DOHH2 (cell line): ENCODE measurements at regions not wholly inside any gene's neighbourhood (a gene's known extent, or its start where the extent isn't known, plus 50 kb on each side); places are given as distances from the start of the nearest gene placed in this dataset.

Source experiments
- H3F3A ChIP-seq: fragments of 200-600 bp; sonication (generic), shearing (Covaris generic); 2 replicates; pipeline ENCODE4 v1.6.0; 2016; ENCODE audit warnings: antibody characterized with exemption, mild to moderate bottlenecking; ENCODE audit not compliant: control insufficient read depth, insufficient read depth
- H3K27ac ChIP-seq: fragments of 200-600 bp; sonication (generic); 2 replicates; pipeline ENCODE4 v1.5.1; 2014; ENCODE audit warnings: low read depth, mild to moderate bottlenecking, low read length, moderate library complexity
- H3K27me3 ChIP-seq: fragments of 200-600 bp; sonication (generic); 2 replicates; pipeline ENCODE4 v1.6.1; 2014; ENCODE audit warnings: mild to moderate bottlenecking, low read length, mixed read lengths; ENCODE audit not compliant: control insufficient read depth
- H3K36me3 ChIP-seq: fragments of 200-600 bp; sonication (generic); 2 replicates; pipeline ENCODE4 v1.6.1; 2014; ENCODE audit warnings: mild to moderate bottlenecking, low read length, moderate library complexity, mixed read lengths; ENCODE audit not compliant: control insufficient read depth
- H3K4me1 ChIP-seq: fragments of 200-600 bp; sonication (generic); 2 replicates; pipeline ENCODE4 v1.6.1; 2014; ENCODE audit warnings: mild to moderate bottlenecking, low read length, mixed read lengths; ENCODE audit not compliant: control insufficient read depth
- H3K4me2 ChIP-seq: fragments of 200-600 bp; sonication (generic); 2 replicates; pipeline ENCODE4 v1.6.0; 2014; ENCODE audit warnings: mild to moderate bottlenecking, low read length, moderate library complexity
- H3K4me3 ChIP-seq: fragments of 200-600 bp; sonication (generic); 2 replicates; pipeline ENCODE4 v1.5.1; 2014; ENCODE audit warnings: mild to moderate bottlenecking, low read length, mixed read lengths
- H3K79me2 ChIP-seq: fragments of 200-600 bp; sonication (generic); 2 replicates; pipeline ENCODE4 v1.6.1; 2014; ENCODE audit warnings: mild to moderate bottlenecking, low read length, mixed read lengths; ENCODE audit not compliant: control insufficient read depth
- H3K9me2 ChIP-seq: fragments of 200-600 bp; sonication (generic); replicated peaks from 2 replicates; pipeline ENCODE4 v1.6.1; 2014; ENCODE audit warnings: mild to moderate bottlenecking, low read length, mixed read lengths; ENCODE audit not compliant: control insufficient read depth
- H3K9me3 ChIP-seq: fragments of 200-600 bp; sonication (generic); 2 replicates; pipeline ENCODE4 v1.6.1; 2014; ENCODE audit warnings: antibody characterized with exemption, low read length, mixed read lengths; ENCODE audit not compliant: control insufficient read depth, insufficient read depth
- H4K20me1 ChIP-seq: fragments of 200-600 bp; sonication (generic); 2 replicates; pipeline ENCODE4 v1.6.0; 2014; ENCODE audit warnings: low read depth, mild to moderate bottlenecking, antibody characterized with exemption, low read length, moderate library complexity; ENCODE audit not compliant: control insufficient read depth, insufficient read depth
- EZH2phosphoT487 ChIP-seq: fragments of 200-600 bp; sonication (generic); IDR thresholded peaks from 2 replicates; pipeline ENCODE4 v1.6.1; 2017; ENCODE audit warnings: borderline replicate concordance, mild to moderate bottlenecking, antibody characterized with exemption, low read length, moderate library complexity, mixed read lengths
- TF ChIP-seq, protein P1 (sequence below): fragments of 200-600 bp; sonication (generic); IDR thresholded peaks from one replicate; pipeline ENCODE4 v1.5.1; 2014; ENCODE audit warnings: antibody characterized with exemption, mild to moderate bottlenecking, low read depth, low read length; ENCODE audit not compliant: poor library complexity, severe bottlenecking

DNA sequence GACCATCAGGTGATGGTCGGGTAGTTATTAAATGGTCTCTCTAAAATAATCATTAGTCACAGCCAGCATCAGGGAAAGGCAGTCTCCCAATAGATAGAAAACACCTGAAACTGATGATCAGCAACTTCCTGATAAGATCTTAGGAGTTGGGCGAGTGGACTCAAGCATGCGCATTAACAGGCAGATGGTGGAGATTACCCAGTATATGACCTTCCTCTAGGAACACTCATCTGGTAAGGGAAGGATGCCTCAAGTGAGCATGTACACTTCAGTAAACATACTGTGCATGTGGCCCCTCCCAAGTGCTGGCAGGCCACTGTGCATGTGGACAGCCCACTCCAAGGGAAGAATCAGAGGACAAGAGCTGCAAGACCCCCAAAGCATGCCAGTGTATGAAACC, 105.9 kb downstream of the ABCC12 start:
- Histone ChIP-seq H3K9me3 (no peaks in the 10 kb centered on the region), H4K20me1 (no peaks in the 10 kb centered on the region), H3K27me3 (peaks cover 9% of the 10 kb centered on the region; the same call in 1 of the 2 replicates), H3F3A (no peaks in the 10 kb centered on the region), H3K79me2 (no peaks in the 10 kb centered on the region), H3K27ac (no peak overlapping the region), H3K4me3 (no peak overlapping the region), H3K36me3 (no peaks in the 10 kb centered on the region), H3K9me2 (no peaks in the 10 kb centered on the region), H3K4me2 (no peak overlapping the region), H3K4me1 (no peaks in the 10 kb centered on the region; the same call in 1 of the 2 replicates)
- no peak for TF ChIP-seq EZH2phosphoT487
- TF ChIP-seq, protein P1, sequence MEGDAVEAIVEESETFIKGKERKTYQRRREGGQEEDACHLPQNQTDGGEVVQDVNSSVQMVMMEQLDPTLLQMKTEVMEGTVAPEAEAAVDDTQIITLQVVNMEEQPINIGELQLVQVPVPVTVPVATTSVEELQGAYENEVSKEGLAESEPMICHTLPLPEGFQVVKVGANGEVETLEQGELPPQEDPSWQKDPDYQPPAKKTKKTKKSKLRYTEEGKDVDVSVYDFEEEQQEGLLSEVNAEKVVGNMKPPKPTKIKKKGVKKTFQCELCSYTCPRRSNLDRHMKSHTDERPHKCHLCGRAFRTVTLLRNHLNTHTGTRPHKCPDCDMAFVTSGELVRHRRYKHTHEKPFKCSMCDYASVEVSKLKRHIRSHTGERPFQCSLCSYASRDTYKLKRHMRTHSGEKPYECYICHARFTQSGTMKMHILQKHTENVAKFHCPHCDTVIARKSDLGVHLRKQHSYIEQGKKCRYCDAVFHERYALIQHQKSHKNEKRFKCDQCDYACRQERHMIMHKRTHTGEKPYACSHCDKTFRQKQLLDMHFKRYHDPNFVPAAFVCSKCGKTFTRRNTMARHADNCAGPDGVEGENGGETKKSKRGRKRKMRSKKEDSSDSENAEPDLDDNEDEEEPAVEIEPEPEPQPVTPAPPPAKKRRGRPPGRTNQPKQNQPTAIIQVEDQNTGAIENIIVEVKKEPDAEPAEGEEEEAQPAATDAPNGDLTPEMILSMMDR, result no peak

DNA sequence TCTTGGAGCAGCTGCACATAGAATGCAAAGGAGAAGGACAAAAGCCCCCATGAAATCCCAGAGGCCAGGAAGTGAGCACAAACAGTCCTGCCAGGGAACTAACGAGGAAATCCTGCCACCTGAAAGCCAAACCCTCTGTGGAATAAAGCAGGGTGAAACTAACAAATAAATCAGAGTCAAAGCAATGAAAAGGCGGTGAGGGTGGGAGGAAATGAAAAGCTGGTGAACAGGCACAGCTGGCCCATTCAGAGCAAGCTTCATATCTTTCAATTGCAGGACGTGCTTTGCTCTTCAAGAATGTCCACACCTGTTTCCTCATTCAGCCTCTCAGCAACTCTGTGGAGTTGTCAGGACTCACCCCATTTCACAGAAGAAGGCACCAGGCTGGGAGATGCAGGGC, 108.1 kb downstream of the ABCC12 start:
- H3K27me3 ChIP-seq, result peaks cover 6% of the 10 kb centered on the region; the same call in 1 of the 2 replicates
- H3F3A ChIP-seq, result no peaks in the 10 kb centered on the region
- no peak overlapping the region for H3K4me3 ChIP-seq
- no peaks in the 10 kb centered on the region for H3K9me2 ChIP-seq
- H3K79me2 ChIP-seq, result no peaks in the 10 kb centered on the region
- no peak for TF ChIP-seq EZH2phosphoT487
- TF ChIP-seq, protein P1, result no peak
- no peaks in the 10 kb centered on the region for H3K4me1 ChIP-seq
- no peaks in the 10 kb centered on the region for H3K9me3 ChIP-seq
- no peak overlapping the region for H3K27ac ChIP-seq
- no peaks in the 10 kb centered on the region for H3K36me3 ChIP-seq
- no peaks in the 10 kb centered on the region for H4K20me1 ChIP-seq
- H3K4me2 ChIP-seq, result no peak overlapping the region

DNA sequence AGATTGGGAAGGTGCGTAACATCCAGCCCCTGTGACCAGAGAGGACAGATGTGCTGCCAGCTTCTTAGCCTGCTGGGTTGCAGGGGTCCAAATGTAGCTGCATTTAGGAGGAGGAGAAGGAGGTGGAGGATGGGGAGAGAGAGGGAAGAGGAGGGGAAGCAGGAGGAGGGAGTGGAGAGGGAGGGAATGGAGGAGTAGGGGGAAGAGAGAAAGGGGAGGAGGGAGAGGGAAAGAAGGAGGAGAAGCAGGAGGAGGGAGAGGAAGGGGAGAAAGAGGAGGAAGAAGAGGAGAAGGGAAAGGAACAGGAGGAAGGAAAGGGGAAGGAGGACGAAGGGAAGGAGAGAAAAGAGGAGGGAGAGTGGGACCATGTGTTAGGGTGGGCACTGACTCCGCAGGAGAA, 108.6 kb downstream of the ABCC12 start:
- Histone ChIP-seq H3K27ac (no peak overlapping the region), H3F3A (no peaks in the 10 kb centered on the region)

More for the DNA sequence above, 108.6 kb downstream of the ABCC12 start:
- H3K4me1 ChIP-seq, result no peaks in the 10 kb centered on the region
- no peak overlapping the region for H3K4me2 ChIP-seq
- H3K9me3 ChIP-seq, result no peaks in the 10 kb centered on the region
- peaks cover 6% of the 10 kb centered on the region; the same call in 1 of the 2 replicates for H3K27me3 ChIP-seq
- no peak for TF ChIP-seq EZH2phosphoT487
- TF ChIP-seq, protein P1, result no peak
- H3K79me2 ChIP-seq, result no peaks in the 10 kb centered on the region
- H3K9me2 ChIP-seq, result no peaks in the 10 kb centered on the region
- no peaks in the 10 kb centered on the region for H4K20me1 ChIP-seq
- no peak overlapping the region for H3K4me3 ChIP-seq
- no peaks in the 10 kb centered on the region for H3K36me3 ChIP-seq
